A673 (cell line): ENCODE measurements at regions not wholly inside any gene's neighbourhood (a gene's known extent, or its start where the extent isn't known, plus 50 kb on each side); places are given as distances from the start of the nearest gene placed in this dataset.

ENCODE experiments used
- EZH2 ChIP-seq: fragments of 200-600 bp; sonication (generic); IDR thresholded peaks from 2 replicates; pipeline ENCODE4 v1.6.1; 2017; ENCODE audit warnings: borderline replicate concordance, low read depth, mild to moderate bottlenecking, mixed read lengths, antibody characterized with exemption, low read length; ENCODE audit not compliant: poor library complexity, severe bottlenecking
- TF ChIP-seq, protein P1 (sequence below): fragments of 300-800, 200-600 bp; sonication (generic); conservative IDR thresholded peaks from 2 replicates; pipeline ENCODE4 v1.5.1; 2017; ENCODE audit warnings: low read depth, mild to moderate bottlenecking, antibody characterized with exemption, low read length, moderate library complexity, mixed read lengths

- TF ChIP-seq, protein P1, sequence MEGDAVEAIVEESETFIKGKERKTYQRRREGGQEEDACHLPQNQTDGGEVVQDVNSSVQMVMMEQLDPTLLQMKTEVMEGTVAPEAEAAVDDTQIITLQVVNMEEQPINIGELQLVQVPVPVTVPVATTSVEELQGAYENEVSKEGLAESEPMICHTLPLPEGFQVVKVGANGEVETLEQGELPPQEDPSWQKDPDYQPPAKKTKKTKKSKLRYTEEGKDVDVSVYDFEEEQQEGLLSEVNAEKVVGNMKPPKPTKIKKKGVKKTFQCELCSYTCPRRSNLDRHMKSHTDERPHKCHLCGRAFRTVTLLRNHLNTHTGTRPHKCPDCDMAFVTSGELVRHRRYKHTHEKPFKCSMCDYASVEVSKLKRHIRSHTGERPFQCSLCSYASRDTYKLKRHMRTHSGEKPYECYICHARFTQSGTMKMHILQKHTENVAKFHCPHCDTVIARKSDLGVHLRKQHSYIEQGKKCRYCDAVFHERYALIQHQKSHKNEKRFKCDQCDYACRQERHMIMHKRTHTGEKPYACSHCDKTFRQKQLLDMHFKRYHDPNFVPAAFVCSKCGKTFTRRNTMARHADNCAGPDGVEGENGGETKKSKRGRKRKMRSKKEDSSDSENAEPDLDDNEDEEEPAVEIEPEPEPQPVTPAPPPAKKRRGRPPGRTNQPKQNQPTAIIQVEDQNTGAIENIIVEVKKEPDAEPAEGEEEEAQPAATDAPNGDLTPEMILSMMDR, result no peak
- TF ChIP-seq EZH2, result no peak
These were observed 319.0 kb upstream of the KLHL29 start for GRCh38 chr2:23065936-23066335.
